IPS DF 6.9 (cell line): ENCODE measurements at regions not wholly inside any gene's neighbourhood (a gene's known extent, or its start where the extent isn't known, plus 50 kb on each side); places are given as distances from the start of the nearest gene placed in this dataset.

Experiments
- DNase-seq: peaks from one replicate; pipeline ENCODE4 v3.0.0-alpha.2; 2013; ENCODE audit warnings: low read depth, low spot score
- H3K27ac ChIP-seq: one replicate; pipeline ENCODE4 v1.5.1; 2013; ENCODE audit warnings: low read length, control low read depth
- H3K27me3 ChIP-seq: 2 replicates; pipeline ENCODE4 v1.6.1; 2013; ENCODE audit warnings: mild to moderate bottlenecking, low read length; ENCODE audit not compliant: control insufficient read depth, insufficient read depth
- H3K36me3 ChIP-seq: 2 replicates; pipeline ENCODE4 v1.6.1; 2013; ENCODE audit warnings: low read length; ENCODE audit not compliant: control insufficient read depth, insufficient read depth
- H3K4me1 ChIP-seq: 2 replicates; pipeline ENCODE4 v1.6.1; 2013; ENCODE audit warnings: low read length; ENCODE audit not compliant: control insufficient read depth, insufficient read depth
- H3K4me3 ChIP-seq: 2 replicates; pipeline ENCODE4 v1.5.1; 2013; ENCODE audit warnings: mild to moderate bottlenecking, low read length
- H3K9me3 ChIP-seq: 2 replicates; pipeline ENCODE4 v1.6.1; 2013; ENCODE audit warnings: low read length, inconsistent platforms; ENCODE audit not compliant: control insufficient read depth, insufficient read depth
- WGBS: extraction: QIAGEN DNeasy Blood & Tissue Kit; methylation state at CpG from one replicate; pipeline ENCODE4 v1.1.7; 2013; ENCODE audit warnings: mixed read lengths, missing lambda C conversion rate; ENCODE audit not compliant: insufficient read length, insufficient coverage; 5-methylcytosine and 5-hydroxymethylcytosine counted together

GRCh38 chr2:67516362-67516761, 119.2 kb downstream of the ETAA1 start:
- no peaks in the 10 kb centered on the region for H3K9me3 ChIP-seq
- no peak overlapping the region for H3K27ac ChIP-seq
- no peaks in the 10 kb centered on the region for H3K4me1 ChIP-seq
- no peak overlapping the region for H3K4me3 ChIP-seq
- no CpG with 5 or more reads among the region's 5 CpGs for WGBS
- DNase-seq = no peak
- no peaks in the 10 kb centered on the region for H3K27me3 ChIP-seq
- H3K36me3 ChIP-seq = no peaks in the 10 kb centered on the region

- WGBS = no CpG with 5 or more reads among the region's 2 CpGs
- Histone ChIP-seq H3K27me3 (no peaks in the 10 kb centered on the region), H3K4me1 (no peaks in the 10 kb centered on the region), H3K9me3 (no peaks in the 10 kb centered on the region), H3K36me3 (no peaks in the 10 kb centered on the region), H3K4me3 (no peak overlapping the region), H3K27ac (no peak overlapping the region)
- no peak for DNase-seq
Measured at GRCh38 chr2:67516899-67517530, 119.9 kb downstream of the ETAA1 start.

- H3K27me3 ChIP-seq = no peaks in the 10 kb centered on the region
- no peaks in the 10 kb centered on the region for H3K9me3 ChIP-seq
- no CpG with 5 or more reads among the region's 1 CpG for WGBS
- H3K36me3 ChIP-seq = no peaks in the 10 kb centered on the region
- DNase-seq = no peak
- H3K27ac ChIP-seq = no peak overlapping the region
- no peak overlapping the region for H3K4me3 ChIP-seq
- H3K4me1 ChIP-seq = no peaks in the 10 kb centered on the region
Measured at GRCh38 chr2:67522148-67522547, 125.0 kb downstream of the ETAA1 start.

GRCh38 chr2:67524213-67524612, 127.1 kb downstream of the ETAA1 start:
- Histone ChIP-seq H3K4me1 (no peaks in the 10 kb centered on the region), H3K9me3 (no peaks in the 10 kb centered on the region), H3K4me3 (no peak overlapping the region), H3K27me3 (no peaks in the 10 kb centered on the region), H3K36me3 (no peaks in the 10 kb centered on the region), H3K27ac (no peak overlapping the region)
- no CpG with 5 or more reads among the region's 2 CpGs for WGBS
- DNase-seq = no peak

GRCh38 chr2:67524777-67525176, 127.6 kb downstream of the ETAA1 start:
- Histone ChIP-seq H3K27me3 (no peaks in the 10 kb centered on the region), H3K4me1 (no peaks in the 10 kb centered on the region), H3K9me3 (no peaks in the 10 kb centered on the region), H3K27ac (no peak overlapping the region), H3K36me3 (no peaks in the 10 kb centered on the region), H3K4me3 (no peak overlapping the region)
- no peak for DNase-seq

GRCh38 chr2:67526283-67526682, 129.2 kb downstream of the ETAA1 start:
- Histone ChIP-seq H3K36me3 (no peaks in the 10 kb centered on the region), H3K27ac (no peak overlapping the region), H3K27me3 (no peaks in the 10 kb centered on the region), H3K9me3 (no peaks in the 10 kb centered on the region), H3K4me3 (no peak overlapping the region), H3K4me1 (no peaks in the 10 kb centered on the region)
- WGBS = no CpG with 5 or more reads among the region's 4 CpGs
- DNase-seq = no peak

GRCh38 chr2:67528320-67528719, 131.2 kb downstream of the ETAA1 start:
- WGBS = no CpG with 5 or more reads among the region's 5 CpGs
- no peak for DNase-seq
- H3K9me3 ChIP-seq = no peaks in the 10 kb centered on the region
- no peaks in the 10 kb centered on the region for H3K27me3 ChIP-seq
- no peak overlapping the region for H3K4me3 ChIP-seq
- H3K36me3 ChIP-seq = no peaks in the 10 kb centered on the region
- H3K27ac ChIP-seq = no peak overlapping the region
- no peaks in the 10 kb centered on the region for H3K4me1 ChIP-seq

GRCh38 chr2:67532387-67532786, 135.3 kb downstream of the ETAA1 start:
- no peak for DNase-seq
- no CpG with 5 or more reads among the region's 1 CpG for WGBS
- H3K27ac ChIP-seq = no peak overlapping the region
- H3K4me3 ChIP-seq = no peak overlapping the region
- no peaks in the 10 kb centered on the region for H3K36me3 ChIP-seq
- H3K4me1 ChIP-seq = no peaks in the 10 kb centered on the region
- H3K9me3 ChIP-seq = no peaks in the 10 kb centered on the region
- no peaks in the 10 kb centered on the region for H3K27me3 ChIP-seq

GRCh38 chr2:67534745-67535144, 137.6 kb downstream of the ETAA1 start:
- Histone ChIP-seq H3K27ac (no peak overlapping the region), H3K36me3 (no peaks in the 10 kb centered on the region), H3K27me3 (no peaks in the 10 kb centered on the region), H3K4me3 (no peak overlapping the region), H3K9me3 (no peaks in the 10 kb centered on the region), H3K4me1 (no peaks in the 10 kb centered on the region)
- DNase-seq = no peak
- no CpG with 5 or more reads among the region's 1 CpG for WGBS

- DNase-seq = no peak
- no CpG with 5 or more reads among the region's 1 CpG for WGBS
- no peaks in the 10 kb centered on the region for H3K4me1 ChIP-seq
- no peak overlapping the region for H3K27ac ChIP-seq
- H3K9me3 ChIP-seq = no peaks in the 10 kb centered on the region
- no peaks in the 10 kb centered on the region for H3K36me3 ChIP-seq
- no peak overlapping the region for H3K4me3 ChIP-seq
- no peaks in the 10 kb centered on the region for H3K27me3 ChIP-seq
Measured at GRCh38 chr2:67540962-67541361, 143.8 kb downstream of the ETAA1 start.

GRCh38 chr2:67544286-67544685, 147.2 kb downstream of the ETAA1 start:
- no CpG with 5 or more reads among the region's 2 CpGs for WGBS
- Histone ChIP-seq H3K27me3 (no peaks in the 10 kb centered on the region), H3K4me3 (no peak overlapping the region), H3K27ac (no peak overlapping the region), H3K36me3 (no peaks in the 10 kb centered on the region), H3K4me1 (peaks cover 2% of the 10 kb centered on the region; the same call in 1 of the 2 replicates), H3K9me3 (no peaks in the 10 kb centered on the region)
- no peak for DNase-seq
